ENCODE measurements at regions not wholly inside any gene's neighbourhood (a gene's known extent, or its start where the extent isn't known, plus 50 kb on each side); places are given as distances from the start of the nearest gene placed in this dataset.

DNA sequence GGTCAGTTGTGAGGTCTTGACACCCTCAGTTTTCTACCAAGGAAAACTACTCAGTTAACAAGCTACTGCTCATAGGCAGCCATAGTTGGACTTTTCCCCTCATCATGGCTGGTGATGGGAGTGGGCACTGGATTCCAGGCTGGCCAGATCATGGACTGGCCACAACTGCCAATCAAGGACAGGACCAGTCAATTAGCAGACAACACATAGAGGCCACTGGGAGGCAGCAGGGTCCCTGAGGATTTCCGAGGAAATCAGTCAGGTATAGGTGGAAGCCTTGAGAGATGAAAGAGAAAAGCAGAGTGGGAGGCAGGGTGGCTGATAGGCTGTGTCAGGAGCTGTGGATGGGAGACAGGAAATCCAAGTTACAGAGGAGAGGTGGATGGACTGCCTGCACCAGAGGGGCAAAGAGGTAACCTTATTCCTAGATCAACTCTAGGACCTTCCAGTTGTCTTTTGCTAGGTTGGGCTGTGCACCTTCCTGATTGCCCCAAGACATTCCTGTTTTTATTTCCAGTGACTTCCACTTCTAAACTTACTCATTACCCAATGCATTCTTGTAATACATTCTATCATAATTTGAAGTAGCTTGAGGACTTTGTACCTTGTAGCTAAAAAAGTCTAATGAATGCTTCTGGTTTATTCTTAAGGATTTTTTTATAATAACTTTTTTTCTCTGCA, 361.8 kb downstream of the KCNRG start:
- TF ChIP-seq, protein P1, sequence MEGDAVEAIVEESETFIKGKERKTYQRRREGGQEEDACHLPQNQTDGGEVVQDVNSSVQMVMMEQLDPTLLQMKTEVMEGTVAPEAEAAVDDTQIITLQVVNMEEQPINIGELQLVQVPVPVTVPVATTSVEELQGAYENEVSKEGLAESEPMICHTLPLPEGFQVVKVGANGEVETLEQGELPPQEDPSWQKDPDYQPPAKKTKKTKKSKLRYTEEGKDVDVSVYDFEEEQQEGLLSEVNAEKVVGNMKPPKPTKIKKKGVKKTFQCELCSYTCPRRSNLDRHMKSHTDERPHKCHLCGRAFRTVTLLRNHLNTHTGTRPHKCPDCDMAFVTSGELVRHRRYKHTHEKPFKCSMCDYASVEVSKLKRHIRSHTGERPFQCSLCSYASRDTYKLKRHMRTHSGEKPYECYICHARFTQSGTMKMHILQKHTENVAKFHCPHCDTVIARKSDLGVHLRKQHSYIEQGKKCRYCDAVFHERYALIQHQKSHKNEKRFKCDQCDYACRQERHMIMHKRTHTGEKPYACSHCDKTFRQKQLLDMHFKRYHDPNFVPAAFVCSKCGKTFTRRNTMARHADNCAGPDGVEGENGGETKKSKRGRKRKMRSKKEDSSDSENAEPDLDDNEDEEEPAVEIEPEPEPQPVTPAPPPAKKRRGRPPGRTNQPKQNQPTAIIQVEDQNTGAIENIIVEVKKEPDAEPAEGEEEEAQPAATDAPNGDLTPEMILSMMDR (IDR thresholded peaks at IDR 0.05) = no peak
- ATAC-seq (ENCODE audit: low FRiP score) (no peak), DNase-seq (ENCODE audit: low spot score) (no peak)

DNA sequence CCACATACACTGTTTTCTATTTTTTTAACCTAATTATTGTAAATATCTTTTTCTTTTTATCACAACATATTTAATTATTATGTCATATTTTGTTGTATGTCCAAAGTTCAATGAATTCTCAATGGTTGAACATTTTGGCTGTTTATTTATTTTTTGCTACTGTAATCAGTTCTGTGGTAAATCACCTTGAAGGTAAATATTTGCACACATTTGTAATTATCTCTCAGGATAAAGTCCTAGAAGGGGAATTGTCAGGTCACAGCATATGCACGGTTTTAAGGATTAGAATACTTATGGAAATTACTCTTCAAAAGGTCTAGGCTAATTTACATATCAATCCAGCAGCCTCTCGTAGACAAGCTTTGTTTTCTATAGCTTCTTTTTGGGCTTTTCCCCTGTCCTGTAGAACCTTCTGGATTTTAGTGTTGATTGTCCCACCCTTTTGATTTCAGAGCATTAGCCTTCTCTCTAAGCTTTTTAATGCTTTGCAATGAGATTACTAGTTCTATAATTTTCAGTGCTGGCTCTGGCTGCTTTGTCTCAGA, 362.6 kb downstream of the KCNRG start:
- DNase-seq (ENCODE audit: low spot score) (no peak), ATAC-seq (ENCODE audit: low FRiP score) (no peak)
- TF ChIP-seq, protein P1 (IDR thresholded peaks at IDR 0.05) = no peak

DNA sequence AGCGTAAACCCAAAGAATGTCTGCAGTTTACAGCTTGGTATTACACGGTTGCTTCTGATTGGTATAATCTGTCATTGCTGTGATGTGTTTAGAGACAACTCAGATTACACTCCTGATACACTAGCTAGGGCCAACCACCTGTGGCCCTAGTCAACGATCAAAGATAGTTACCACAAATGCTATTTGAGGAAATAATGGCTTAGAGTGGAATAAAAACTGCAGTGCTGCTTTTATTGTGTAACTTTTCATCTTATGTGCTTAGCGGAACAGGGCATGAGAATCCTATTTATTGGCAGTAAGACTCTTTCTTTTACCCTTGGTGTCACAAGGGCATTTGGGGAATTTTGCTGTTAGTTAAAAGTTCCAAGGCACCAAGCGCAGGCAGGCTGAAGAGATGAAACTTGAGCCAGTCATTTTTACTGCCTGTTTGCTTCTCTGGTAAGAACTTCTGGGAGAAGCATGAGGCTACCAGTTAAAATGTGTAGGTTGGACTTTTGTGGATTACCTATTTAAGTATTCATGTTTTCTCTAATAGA, 363.3 kb downstream of the KCNRG start:
- TF ChIP-seq, protein P1 (IDR thresholded peaks at IDR 0.05) = no peak
- ATAC-seq (ENCODE audit: low FRiP score) (no peak), DNase-seq (ENCODE audit: low spot score) (no peak)

DNA sequence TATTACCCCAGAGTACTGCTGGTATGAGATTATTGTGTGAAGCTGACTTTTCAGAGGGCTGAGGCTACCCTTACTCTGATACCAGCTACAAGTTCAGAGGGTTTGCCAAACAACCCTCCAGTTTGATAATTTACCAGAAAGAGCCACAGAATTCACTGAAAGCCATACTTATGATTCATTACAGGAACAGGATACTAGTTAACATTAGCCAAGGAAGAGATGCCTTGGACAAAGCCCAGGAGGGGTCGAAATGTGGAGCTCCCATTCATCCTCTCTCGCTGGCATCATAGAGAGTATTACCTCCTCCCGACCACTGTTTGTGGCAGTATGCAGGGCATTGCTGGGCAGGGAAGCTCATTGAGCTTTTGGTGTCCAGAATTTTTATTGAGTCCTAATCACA, 364.3 kb downstream of the KCNRG start:
- no peak for DNase-seq (ENCODE audit: low spot score)
- no peak for ATAC-seq (ENCODE audit: low FRiP score)
- TF ChIP-seq, protein P1 (IDR thresholded peaks at IDR 0.05) = no peak

DNA sequence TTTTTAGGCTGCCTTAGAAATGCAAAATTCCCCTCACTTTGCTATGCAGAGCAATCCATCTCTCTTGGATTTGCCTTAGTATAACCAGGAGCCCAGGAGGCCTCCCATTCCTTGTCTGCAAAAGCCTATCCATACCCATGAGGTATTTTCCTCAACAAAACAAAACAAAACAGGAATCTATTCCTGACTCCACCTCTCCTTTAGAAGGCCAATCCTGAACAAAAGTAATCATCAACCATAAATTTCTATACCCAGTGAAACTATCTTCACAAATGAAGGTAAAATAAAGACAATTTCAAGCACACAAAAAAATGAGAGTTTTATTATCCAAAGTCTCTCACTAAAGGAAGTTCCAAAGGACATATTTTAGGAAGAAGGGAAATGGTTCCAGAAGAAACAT, 365.7 kb downstream of the KCNRG start:
- TF ChIP-seq, protein P1 (IDR thresholded peaks at IDR 0.05) = no peak
- DNase-seq (ENCODE audit: low spot score) (no peak), ATAC-seq (ENCODE audit: low FRiP score) (no peak)

DNA sequence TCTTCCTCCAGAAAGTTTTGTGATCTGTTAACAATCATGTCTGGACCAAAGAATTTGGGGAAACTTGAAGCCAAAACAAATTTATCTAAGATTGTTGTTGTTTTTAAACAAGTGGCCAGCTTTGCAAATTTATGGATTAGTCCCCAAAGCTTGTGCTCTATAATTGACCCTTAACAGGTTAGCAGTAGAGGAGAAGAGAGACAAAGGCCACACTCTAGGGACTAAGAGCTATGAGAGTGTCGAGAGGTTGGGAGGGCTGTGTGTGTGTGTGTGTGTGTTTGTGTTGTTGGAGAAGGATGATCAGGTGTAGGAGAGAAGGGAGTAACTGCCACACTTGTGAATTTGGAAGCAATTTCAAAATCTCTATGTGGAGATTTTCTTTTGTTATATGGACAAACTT, 367.3 kb downstream of the KCNRG start:
- no peak for ATAC-seq (ENCODE audit: low FRiP score)
- no peak for DNase-seq (ENCODE audit: low spot score)
- TF ChIP-seq, protein P1 (IDR thresholded peaks at IDR 0.05) = no peak

DNA sequence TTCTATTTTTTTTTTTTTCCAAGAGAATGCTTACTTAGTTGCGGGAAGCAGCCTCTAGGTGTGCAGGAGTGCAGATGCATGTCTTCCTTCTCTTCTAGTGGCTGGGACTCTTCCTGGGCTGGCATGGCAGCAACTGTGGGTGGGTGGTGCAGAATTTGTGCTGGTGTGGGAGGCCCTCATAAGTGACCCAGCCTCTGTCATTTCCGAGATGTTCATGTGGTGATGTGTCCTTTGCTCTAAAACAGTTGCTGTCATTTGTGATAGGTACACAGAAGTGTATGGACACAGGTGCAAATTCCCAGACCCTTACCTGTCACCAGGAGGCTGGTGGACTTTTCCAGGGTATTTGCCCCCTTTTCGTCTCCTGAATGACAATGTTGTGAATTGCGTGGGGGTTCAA, 367.7 kb downstream of the KCNRG start:
- no peak for ATAC-seq (ENCODE audit: low FRiP score)
- DNase-seq (ENCODE audit: low spot score) = no peak
- TF ChIP-seq, protein P1 (IDR thresholded peaks at IDR 0.05) = no peak
